ENCODE measurements at regions not wholly inside any gene's neighbourhood (a gene's known extent, or its start where the extent isn't known, plus 50 kb on each side); places are given as distances from the start of the nearest gene placed in this dataset.
"Not testable (repeated sequence)": the region's sequence is repeated elsewhere in the genome, so short reads cannot be mapped to it uniquely, and the experiment has no call there.

- DNase-seq = no peak
These were observed 53.1 kb upstream of the BEND4 start for GRCh38 chr4:42205541-42205940.

- DNase-seq = no peak
These were observed 64.2 kb upstream of the BEND4 start for GRCh38 chr4:42216664-42217063.

GRCh38 chr4:42225286-42225685 is 72.8 kb upstream of the BEND4 start:
- peak; percentile 16 to 32 (median 26) for DNase-seq

- no peak for DNase-seq
These were observed 82.4 kb upstream of the BEND4 start for GRCh38 chr4:42234817-42235216.

- DNase-seq = no peak
These were observed 83.0 kb upstream of the BEND4 start for GRCh38 chr4:42235304-42236021.

GRCh38 chr4:42237010-42237409 is 84.6 kb upstream of the BEND4 start:
- DNase-seq = no peak

- no peak for DNase-seq
These were observed 85.0 kb upstream of the BEND4 start for GRCh38 chr4:42237451-42237850.

GRCh38 chr4:42248972-42249371 is 96.5 kb upstream of the BEND4 start:
- DNase-seq = no peak

- no peak for DNase-seq
These were observed 99.9 kb upstream of the BEND4 start for GRCh38 chr4:42252315-42252714.

GRCh38 chr4:42257645-42258044 is 105.2 kb upstream of the BEND4 start:
- DNase-seq = not testable (repeated sequence)

- no peak for DNase-seq
These were observed 110.4 kb upstream of the BEND4 start for GRCh38 chr4:42262701-42263490.

- no peak for DNase-seq
These were observed 113.5 kb upstream of the BEND4 start for GRCh38 chr4:42265782-42266602.

- no peak for DNase-seq
These were observed 115.3 kb upstream of the BEND4 start for GRCh38 chr4:42267724-42268123.

GRCh38 chr4:42268824-42269223 is 116.4 kb upstream of the BEND4 start:
- DNase-seq = no peak

- no peak for DNase-seq
These were observed 118.6 kb upstream of the BEND4 start for GRCh38 chr4:42271096-42271495.

GRCh38 chr4:42277291-42277690 is 120.0 kb upstream of the SHISA3 start:
- no peak for DNase-seq

GRCh38 chr4:42278709-42279324 is 118.5 kb upstream of the SHISA3 start:
- no peak for DNase-seq

- DNase-seq = peak; percentile 72 to 79 (median 72)
These were observed 116.8 kb upstream of the SHISA3 start for GRCh38 chr4:42280327-42281095.

- DNase-seq = peak in 2 of 3 donors; percentile 1 to 41
These were observed 115.8 kb upstream of the SHISA3 start for GRCh38 chr4:42281324-42282020.

GRCh38 chr4:42282081-42282901 is 115.0 kb upstream of the SHISA3 start:
- peak; percentile 74 to 86 (median 82) for DNase-seq

GRCh38 chr4:42284030-42284429 is 113.3 kb upstream of the SHISA3 start:
- DNase-seq = peak; percentile 3 to 22 (median 21)

All from suppressor macrophage treated with lipopolysaccharide for 1 hour (primary cell).